Liver (tissue), 8 donors: ENCODE measurements at regions not wholly inside any gene's neighbourhood (a gene's known extent, or its start where the extent isn't known, plus 50 kb on each side); places are given as distances from the start of the nearest gene placed in this dataset.

Source experiments
- DNase-seq: peaks from one replicate; pipeline ENCODE4 v3.0.0-alpha.2; 2017; ENCODE audit warnings: low spot score
- H3K27ac ChIP-seq, 2 donors: one replicate each; pipeline ENCODE4 v1.7.0; 2013; ENCODE audit warnings: inconsistent platforms in 2 of 2, low read length in 2 of 2, control low read depth in 1 of 2, low read depth in 1 of 2, mild to moderate bottlenecking in 1 of 2
- H3K27me3 ChIP-seq, 4 donors: one replicate each; pipeline versions ENCODE4 v1.6.1 to v1.7.0; 2013; ENCODE audit warnings: low read length in 3 of 4, inconsistent platforms in 1 of 4, mild to moderate bottlenecking in 1 of 4, moderate library complexity in 1 of 4; ENCODE audit not compliant: control insufficient read depth in 4 of 4, insufficient read depth in 4 of 4
- H3K36me3 ChIP-seq, 4 donors: one replicate each; pipeline versions ENCODE4 v1.6.1 to v1.7.0; 2013; ENCODE audit warnings: low read length in 3 of 4, mild to moderate bottlenecking in 3 of 4, low read depth in 1 of 4, moderate library complexity in 1 of 4; ENCODE audit not compliant: control insufficient read depth in 4 of 4, insufficient read depth in 3 of 4
- H3K4me1 ChIP-seq, 4 donors: one replicate each; pipeline versions ENCODE4 v1.6.1 to v1.7.0; 2013; ENCODE audit warnings: low read length in 3 of 4, mild to moderate bottlenecking in 3 of 4, moderate library complexity in 1 of 4; ENCODE audit not compliant: control insufficient read depth in 4 of 4, insufficient read depth in 4 of 4
- H3K4me3 ChIP-seq, 3 donors: one replicate each; pipeline versions ENCODE4 v1.6.1 to v1.7.0; 2013; ENCODE audit warnings: low read length in 3 of 3, control low read depth in 1 of 3, low read depth in 1 of 3, mild to moderate bottlenecking in 1 of 3
- H3K9ac ChIP-seq, 2 donors: one replicate each; pipeline ENCODE4 v1.7.0; 2013; ENCODE audit warnings: low read length in 2 of 2, mild to moderate bottlenecking in 2 of 2, moderate library complexity in 2 of 2, control low read depth in 1 of 2, low read depth in 1 of 2
- H3K9me3 ChIP-seq, 4 donors: one replicate each; pipeline versions ENCODE4 v1.6.1 to v1.7.0; 2013; ENCODE audit warnings: low read length in 3 of 4; ENCODE audit not compliant: control insufficient read depth in 4 of 4
- EGR1 ChIP-seq, 2 donors: IDR thresholded peaks; 2 replicates each; pipeline ENCODE4 v1.6.1; 2016 to 2018; ENCODE audit warnings: antibody characterized with exemption in 2 of 2, low read depth in 2 of 2
- FOXA1 ChIP-seq: IDR thresholded peaks from 2 replicates; pipeline ENCODE4 v1.6.1; 2016; ENCODE audit warnings: antibody characterized with exemption
- GABPA ChIP-seq, 2 donors: IDR thresholded peaks in 1 of 2; conservative IDR thresholded peaks in 1 of 2; 2 replicates each; pipeline ENCODE4 v1.6.1; 2016; ENCODE audit warnings: antibody characterized with exemption in 2 of 2, mild to moderate bottlenecking in 1 of 2, moderate library complexity in 1 of 2
- HNF4A ChIP-seq, 2 donors: conservative IDR thresholded peaks; 2 replicates each; pipeline ENCODE4 v1.6.1; 2016; ENCODE audit warnings: antibody characterized with exemption in 2 of 2, mild to moderate bottlenecking in 2 of 2
- HNF4G ChIP-seq: IDR thresholded peaks from 2 replicates; pipeline ENCODE4 v1.6.1; 2016; ENCODE audit warnings: antibody characterized with exemption
- RAD21 ChIP-seq, 2 donors: IDR thresholded peaks; 2 replicates each; pipeline ENCODE4 v1.6.1; 2016; ENCODE audit warnings: antibody characterized with exemption in 2 of 2, mild to moderate bottlenecking in 2 of 2
- RXRA ChIP-seq, 2 donors: IDR thresholded peaks; 2 replicates each; pipeline ENCODE4 v1.6.1; 2017 to 2018; ENCODE audit warnings: antibody characterized with exemption in 2 of 2, mild to moderate bottlenecking in 1 of 2
- WGBS: extraction: QIAGEN DNeasy Blood & Tissue Kit; methylation state at CpG from one replicate; pipeline ENCODE4 v1.1.7; 2013; 5-methylcytosine and 5-hydroxymethylcytosine counted together
- TF ChIP-seq, protein P1 (sequence below): fragments of 150-350 bp; IDR thresholded peaks from 2 replicates; pipeline ENCODE4 v1.5.1; 2017; ENCODE audit warnings: improper control_type of control experiment, low read depth, low read length; ENCODE audit not compliant: missing input control
- TF ChIP-seq, protein P2 (sequence below): IDR thresholded peaks from 2 replicates; pipeline ENCODE4 v1.6.1; 2016; ENCODE audit warnings: antibody characterized with exemption
- TF ChIP-seq, protein P3 (sequence below): IDR thresholded peaks from 2 replicates; pipeline ENCODE4 v1.6.1; 2016; ENCODE audit warnings: antibody characterized with exemption
- donor health status: healthy.
- donor health status: healthy.
- donor health status: healthy.
- donor health status: healthy.
- donor health status: healthy.

DNA sequence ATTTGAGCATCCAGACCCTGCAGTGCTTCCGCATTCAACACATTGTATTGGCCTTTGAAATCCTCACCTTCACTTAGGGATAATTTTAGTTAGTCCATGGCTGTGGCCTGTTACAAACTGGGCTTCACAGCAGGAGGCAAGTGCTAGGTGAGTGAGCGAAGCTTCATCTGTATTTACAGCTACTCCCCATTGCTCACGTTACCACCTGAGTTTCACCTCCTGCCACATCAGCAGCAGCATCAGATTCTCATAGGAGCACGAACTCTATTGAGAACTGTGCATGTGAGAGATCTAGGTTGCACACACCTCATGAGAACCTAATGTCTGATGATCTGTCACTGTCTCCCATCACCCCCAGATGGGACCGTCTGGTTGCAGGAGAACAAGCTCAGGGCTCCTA is 222.1 kb upstream of the NR2F2 start (continued):
- TF ChIP-seq, protein P1, sequence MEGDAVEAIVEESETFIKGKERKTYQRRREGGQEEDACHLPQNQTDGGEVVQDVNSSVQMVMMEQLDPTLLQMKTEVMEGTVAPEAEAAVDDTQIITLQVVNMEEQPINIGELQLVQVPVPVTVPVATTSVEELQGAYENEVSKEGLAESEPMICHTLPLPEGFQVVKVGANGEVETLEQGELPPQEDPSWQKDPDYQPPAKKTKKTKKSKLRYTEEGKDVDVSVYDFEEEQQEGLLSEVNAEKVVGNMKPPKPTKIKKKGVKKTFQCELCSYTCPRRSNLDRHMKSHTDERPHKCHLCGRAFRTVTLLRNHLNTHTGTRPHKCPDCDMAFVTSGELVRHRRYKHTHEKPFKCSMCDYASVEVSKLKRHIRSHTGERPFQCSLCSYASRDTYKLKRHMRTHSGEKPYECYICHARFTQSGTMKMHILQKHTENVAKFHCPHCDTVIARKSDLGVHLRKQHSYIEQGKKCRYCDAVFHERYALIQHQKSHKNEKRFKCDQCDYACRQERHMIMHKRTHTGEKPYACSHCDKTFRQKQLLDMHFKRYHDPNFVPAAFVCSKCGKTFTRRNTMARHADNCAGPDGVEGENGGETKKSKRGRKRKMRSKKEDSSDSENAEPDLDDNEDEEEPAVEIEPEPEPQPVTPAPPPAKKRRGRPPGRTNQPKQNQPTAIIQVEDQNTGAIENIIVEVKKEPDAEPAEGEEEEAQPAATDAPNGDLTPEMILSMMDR, result no peak

DNA sequence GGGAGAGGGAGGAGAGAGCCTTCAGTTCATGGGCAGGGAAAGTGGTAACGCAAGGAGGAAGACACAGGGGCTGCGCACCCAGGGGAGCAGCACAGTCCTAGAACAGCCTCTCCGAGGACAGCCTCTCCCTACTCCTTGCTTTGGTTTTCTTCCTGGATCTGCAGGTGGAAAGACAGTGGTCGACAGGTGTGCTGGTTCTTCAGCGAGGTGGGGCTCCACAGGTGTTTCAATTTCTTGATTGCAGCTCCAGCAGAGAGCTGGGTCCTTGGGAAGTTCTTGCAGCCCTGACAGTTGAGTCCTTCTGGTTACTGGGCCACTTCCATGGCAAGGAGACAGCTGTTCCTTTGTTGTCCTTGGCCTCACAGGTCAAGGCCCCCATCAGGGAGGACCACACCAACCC is 220.7 kb upstream of the NR2F2 start:
- no peak overlapping the region for H3K4me3 ChIP-seq
- DNase-seq, result no peak
- H3K9me3 ChIP-seq, result no peaks in the 10 kb centered on the region
- TF ChIP-seq, protein P2, sequence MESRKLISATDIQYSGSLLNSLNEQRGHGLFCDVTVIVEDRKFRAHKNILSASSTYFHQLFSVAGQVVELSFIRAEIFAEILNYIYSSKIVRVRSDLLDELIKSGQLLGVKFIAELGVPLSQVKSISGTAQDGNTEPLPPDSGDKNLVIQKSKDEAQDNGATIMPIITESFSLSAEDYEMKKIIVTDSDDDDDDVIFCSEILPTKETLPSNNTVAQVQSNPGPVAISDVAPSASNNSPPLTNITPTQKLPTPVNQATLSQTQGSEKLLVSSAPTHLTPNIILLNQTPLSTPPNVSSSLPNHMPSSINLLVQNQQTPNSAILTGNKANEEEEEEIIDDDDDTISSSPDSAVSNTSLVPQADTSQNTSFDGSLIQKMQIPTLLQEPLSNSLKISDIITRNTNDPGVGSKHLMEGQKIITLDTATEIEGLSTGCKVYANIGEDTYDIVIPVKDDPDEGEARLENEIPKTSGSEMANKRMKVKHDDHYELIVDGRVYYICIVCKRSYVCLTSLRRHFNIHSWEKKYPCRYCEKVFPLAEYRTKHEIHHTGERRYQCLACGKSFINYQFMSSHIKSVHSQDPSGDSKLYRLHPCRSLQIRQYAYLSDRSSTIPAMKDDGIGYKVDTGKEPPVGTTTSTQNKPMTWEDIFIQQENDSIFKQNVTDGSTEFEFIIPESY, result no peak
- TF ChIP-seq, protein P1, result no peak
- TF ChIP-seq HNF4G, result no peak
- no peak for TF ChIP-seq FOXA1
- TF ChIP-seq, protein P3, sequence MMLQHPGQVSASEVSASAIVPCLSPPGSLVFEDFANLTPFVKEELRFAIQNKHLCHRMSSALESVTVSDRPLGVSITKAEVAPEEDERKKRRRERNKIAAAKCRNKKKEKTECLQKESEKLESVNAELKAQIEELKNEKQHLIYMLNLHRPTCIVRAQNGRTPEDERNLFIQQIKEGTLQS, result no peak
- no peak for TF ChIP-seq GABPA (IDR thresholded peaks at IDR 0.05 in 1 of 2, conservative IDR thresholded peaks at IDR 0.05 in 1 of 2)
- no peak for TF ChIP-seq RXRA (IDR thresholded peaks at IDR 0.05)
- TF ChIP-seq RAD21 (IDR thresholded peaks at IDR 0.05), result no peak
- no peak for TF ChIP-seq EGR1 (IDR thresholded peaks at IDR 0.05; ENCODE audit: low read depth in 2 of 2)
- H3K4me1 ChIP-seq, result no peaks in the 10 kb centered on the region
- H3K9ac ChIP-seq, result no peak overlapping the region
- H3K27ac ChIP-seq, result no peak overlapping the region
- H3K36me3 ChIP-seq, result no peaks in the 10 kb centered on the region
- WGBS, result 91% methylated on average over 5 of the region's 5 CpGs
- no peaks in the 10 kb centered on the region for H3K27me3 ChIP-seq

DNA sequence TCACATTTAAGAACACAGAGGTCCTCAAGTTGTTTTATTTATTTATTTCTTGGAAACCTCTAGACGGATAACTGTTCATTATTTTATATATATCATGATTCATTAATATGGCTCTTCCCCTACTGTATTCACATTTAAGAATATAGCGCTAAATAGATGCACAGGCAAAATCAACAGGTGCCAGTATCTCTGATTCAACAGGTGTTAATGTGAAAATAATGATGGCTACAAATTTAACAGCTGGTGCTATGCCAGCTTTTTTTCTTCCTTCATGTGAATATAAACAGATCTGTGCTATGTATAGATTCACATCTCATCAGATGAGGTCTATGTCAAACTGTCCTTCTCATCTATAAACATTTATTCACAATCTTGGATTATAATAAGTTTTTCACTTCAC is 218.5 kb upstream of the NR2F2 start:
- TF ChIP-seq HNF4G, result no peak
- TF ChIP-seq, protein P1, result no peak
- no peak for TF ChIP-seq FOXA1
- no peak for TF ChIP-seq HNF4A (conservative IDR thresholded peaks at IDR 0.05)
- TF ChIP-seq EGR1 (IDR thresholded peaks at IDR 0.05; ENCODE audit: low read depth in 2 of 2), result no peak
- TF ChIP-seq, protein P2, result no peak
- no peak overlapping the region for H3K4me3 ChIP-seq

More for the DNA sequence above, 218.5 kb upstream of the NR2F2 start:
- Histone ChIP-seq H3K36me3 (no peaks in the 10 kb centered on the region), H3K9me3 (no peaks in the 10 kb centered on the region), H3K27me3 (no peaks in the 10 kb centered on the region), H3K27ac (no peak overlapping the region), H3K4me1 (no peaks in the 10 kb centered on the region), H3K9ac (no peak overlapping the region)
- no peak for DNase-seq
- WGBS, result 96% methylated on average over 2 of the region's 2 CpGs
